Activated CD4-positive, alpha-beta T cell treated with anti-CD3 and anti-CD28 coated beads, Interleukin-10, Interleukin-2, amounts not matched to agents 100 ng/mL and 50 ng/mL, durations not matched to agents 16 hours and 8 hours (primary cell): ENCODE measurements at regions not wholly inside any gene's neighbourhood (a gene's known extent, or its start where the extent isn't known, plus 50 kb on each side); places are given as distances from the start of the nearest gene placed in this dataset.
"Not testable (repeated sequence)": the region's sequence is repeated elsewhere in the genome, so short reads cannot be mapped to it uniquely, and the experiment has no call there.

Experiments used
- DNase-seq: peaks from one replicate; pipeline ENCODE4 v3.0.0-alpha.2; 2020

- DNase-seq = no peak
Measured at GRCh38 chr7:68613897-68614296, 984.4 kb upstream of the AUTS2 start.

- DNase-seq = no peak
Measured at GRCh38 chr7:68619526-68619925, 978.7 kb upstream of the AUTS2 start.

GRCh38 chr7:68622500-68622899 is 975.8 kb upstream of the AUTS2 start:
- no peak for DNase-seq

- DNase-seq = no peak
Measured at GRCh38 chr7:68623030-68623429, 975.2 kb upstream of the AUTS2 start.

GRCh38 chr7:68627247-68627864 is 970.9 kb upstream of the AUTS2 start:
- no peak for DNase-seq

- not testable (repeated sequence) for DNase-seq
Measured at GRCh38 chr7:68630914-68631313, 967.4 kb upstream of the AUTS2 start.

- no peak for DNase-seq
Measured at GRCh38 chr7:68640103-68640502, 958.2 kb upstream of the AUTS2 start.

GRCh38 chr7:68642727-68643126 is 955.5 kb upstream of the AUTS2 start:
- DNase-seq = no peak

GRCh38 chr7:68663392-68663791 is 934.9 kb upstream of the AUTS2 start:
- DNase-seq = no peak

GRCh38 chr7:68671046-68671445 is 927.2 kb upstream of the AUTS2 start:
- DNase-seq = no peak

GRCh38 chr7:68671671-68672070 is 926.6 kb upstream of the AUTS2 start:
- no peak for DNase-seq

- DNase-seq = no peak
Measured at GRCh38 chr7:68674826-68675225, 923.4 kb upstream of the AUTS2 start.

GRCh38 chr7:68676813-68677535 is 921.3 kb upstream of the AUTS2 start:
- no peak for DNase-seq

GRCh38 chr7:68678196-68678595 is 920.1 kb upstream of the AUTS2 start:
- DNase-seq = no peak

GRCh38 chr7:68679459-68680234 is 918.6 kb upstream of the AUTS2 start:
- no peak for DNase-seq

GRCh38 chr7:68680235-68680872 is 917.9 kb upstream of the AUTS2 start:
- DNase-seq = no peak

- DNase-seq = no peak
Measured at GRCh38 chr7:68682910-68683309, 915.4 kb upstream of the AUTS2 start.

GRCh38 chr7:68684246-68684839 is 913.9 kb upstream of the AUTS2 start:
- no peak for DNase-seq

GRCh38 chr7:68684996-68685395 is 913.3 kb upstream of the AUTS2 start:
- DNase-seq = no peak

GRCh38 chr7:68688416-68689086 is 909.7 kb upstream of the AUTS2 start:
- no peak for DNase-seq

GRCh38 chr7:68689087-68689433 is 909.2 kb upstream of the AUTS2 start:
- DNase-seq = no peak
